Limb (tissue), 2 donors: ENCODE measurements at regions not wholly inside any gene's neighbourhood (a gene's known extent, or its start where the extent isn't known, plus 50 kb on each side); places are given as distances from the start of the nearest gene placed in this dataset.

Source experiments
- DNase-seq, 2 donors: peaks; one replicate each; pipeline ENCODE4 v3.0.0-alpha.2; 2016; ENCODE audit errors: extremely low spot score in 2 of 2

DNA sequence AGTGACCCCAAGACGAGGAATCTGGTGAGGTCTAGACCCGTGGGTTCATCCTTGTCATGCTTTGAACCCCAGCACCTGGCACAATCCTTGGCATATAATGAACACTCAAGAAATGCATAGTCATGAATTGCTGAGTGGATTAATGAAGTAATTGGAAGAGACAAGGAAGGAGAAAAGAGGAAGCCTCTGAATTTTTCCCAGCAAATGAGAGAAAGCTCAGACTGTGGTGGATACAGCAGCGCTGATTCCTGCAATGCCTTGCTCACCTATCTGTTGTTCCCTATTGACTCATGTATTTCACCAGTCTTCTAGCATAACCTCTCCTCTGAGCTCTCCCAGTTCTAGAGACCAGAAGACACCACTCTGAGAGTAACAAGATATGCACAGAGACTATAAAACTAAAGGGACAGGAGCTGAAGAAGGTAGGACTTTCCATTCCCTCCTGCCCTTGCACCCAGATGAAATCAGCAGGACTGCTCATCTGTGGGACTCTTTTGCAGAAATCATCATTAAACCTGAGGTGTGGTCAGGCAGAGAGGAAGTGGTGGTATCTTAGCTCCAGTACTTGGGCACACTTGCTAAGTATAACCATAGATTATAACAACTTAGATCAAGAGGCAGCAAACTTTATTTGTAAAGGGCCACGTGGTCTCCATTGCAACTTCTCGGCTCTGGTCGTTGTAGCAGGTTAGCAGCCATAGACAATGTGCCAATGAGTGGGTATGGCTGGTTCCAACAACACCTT lies 102.8 kb downstream of the MAF start:
- no peak for DNase-seq

DNA sequence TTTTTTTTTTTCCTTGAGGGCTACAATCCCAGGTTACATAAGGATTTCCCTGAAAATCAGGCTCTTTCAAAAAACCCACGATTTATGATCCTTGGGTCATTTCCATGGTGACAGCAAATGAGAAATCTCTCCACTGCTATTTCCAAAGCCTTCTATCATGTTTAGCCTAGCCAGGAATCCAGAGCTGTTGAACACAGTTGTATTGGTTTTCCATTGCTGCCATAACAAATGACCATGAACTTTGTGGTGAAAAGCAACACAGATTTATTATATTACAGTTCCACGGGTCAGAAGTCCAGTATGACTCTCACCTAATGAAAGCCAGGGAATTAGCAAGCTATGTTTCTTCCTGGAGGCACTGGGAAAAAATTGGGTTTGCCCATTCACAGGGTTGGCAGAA lies 106.6 kb downstream of the MAF start:
- no peak for DNase-seq

DNA sequence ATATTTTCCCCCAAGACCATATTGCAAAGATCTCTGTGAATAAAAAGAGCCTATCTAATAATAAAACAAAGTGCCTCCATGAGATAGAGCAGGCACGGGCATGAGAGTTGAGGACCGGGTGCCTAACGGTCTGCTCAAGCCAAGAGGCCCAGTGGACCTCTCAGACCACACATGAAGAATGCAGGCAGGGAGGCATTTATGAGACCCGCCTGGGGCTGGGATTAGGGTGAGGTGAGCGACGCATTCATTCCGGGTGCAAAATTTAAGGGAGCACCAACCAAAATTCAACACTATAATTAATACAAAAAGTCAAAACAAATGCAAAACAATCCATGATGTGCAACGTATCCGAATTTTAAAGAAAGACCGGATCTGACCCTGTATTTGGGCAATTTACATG lies 108.5 kb downstream of the MAF start:
- no peak for DNase-seq

DNA sequence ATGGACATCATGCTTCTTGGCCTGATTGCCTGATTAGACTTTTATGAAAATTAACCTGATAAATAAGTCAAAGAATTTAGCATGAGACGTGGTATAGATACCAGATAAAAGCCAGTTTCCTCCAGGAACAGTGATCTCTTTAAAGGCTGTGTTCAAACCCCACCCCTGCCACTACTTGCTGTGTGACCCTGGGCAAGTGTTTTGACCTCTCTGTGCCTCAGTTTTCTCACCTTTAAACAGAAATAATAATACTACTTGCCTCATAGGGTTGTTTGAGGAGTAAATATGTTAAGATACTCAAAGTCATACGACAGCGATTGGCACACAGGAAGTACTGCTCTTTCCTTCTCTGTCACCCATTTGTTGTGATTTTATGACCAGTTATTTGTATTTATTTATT lies 115.5 kb downstream of the MAF start:
- no peak for DNase-seq

DNA sequence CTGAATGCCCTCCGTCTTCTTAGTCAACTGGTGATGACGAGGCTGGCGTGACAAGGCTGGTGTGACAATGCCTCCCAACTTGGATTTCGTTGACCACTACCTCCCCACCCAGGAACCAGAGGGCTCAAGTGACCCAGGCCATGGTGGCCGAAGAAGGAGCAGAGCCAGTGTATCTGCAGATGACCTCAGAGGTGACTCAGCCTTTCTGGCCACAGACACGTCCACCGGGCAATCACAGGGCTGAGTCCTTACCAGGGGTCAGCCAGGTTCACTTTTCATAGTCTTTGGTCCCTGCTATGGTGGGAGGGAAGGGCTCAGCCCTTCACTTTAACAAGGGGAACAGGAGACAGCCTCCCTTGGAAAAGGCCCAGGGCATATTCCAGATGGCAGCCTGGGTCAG lies 116.3 kb downstream of the MAF start:
- no peak for DNase-seq

DNA sequence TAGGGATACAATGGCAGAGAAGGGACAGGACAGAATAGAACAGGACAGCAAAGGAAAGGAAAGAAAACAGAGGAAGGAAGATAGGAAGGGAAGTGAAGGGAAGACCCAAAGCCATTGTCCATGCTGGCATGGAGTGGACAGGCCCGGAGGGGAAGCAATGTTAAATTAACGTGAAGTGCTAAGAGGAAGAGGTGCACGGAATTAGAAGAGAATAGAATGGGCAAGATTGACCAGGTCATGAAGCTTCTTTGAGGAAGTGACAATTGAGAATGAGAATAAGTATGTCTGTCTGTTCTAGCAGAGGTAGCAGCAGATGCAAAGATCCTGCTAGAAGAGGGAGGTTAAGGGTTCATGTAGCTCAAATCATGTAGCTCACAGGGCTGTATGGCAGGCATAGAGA lies 117.2 kb downstream of the MAF start:
- no peak for DNase-seq

DNA sequence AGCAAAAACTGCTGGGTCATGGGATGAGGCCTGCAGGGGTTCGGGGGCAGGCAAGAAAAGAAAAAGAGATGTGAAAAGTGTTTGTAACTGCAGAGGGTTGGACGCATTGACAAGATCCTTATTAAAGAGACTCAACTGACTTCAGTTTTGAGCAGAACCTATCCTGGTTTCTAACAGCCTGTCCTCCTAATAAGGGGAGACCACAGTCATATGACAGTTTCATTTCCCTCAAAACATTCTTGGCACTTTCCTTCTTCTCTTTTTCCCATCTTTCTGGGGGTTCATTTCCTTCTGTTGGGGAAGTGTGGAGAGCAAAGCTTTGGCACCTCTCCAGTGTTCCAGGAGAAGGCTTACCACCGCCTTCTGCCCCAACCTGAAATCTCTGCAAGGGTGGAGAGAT lies 118.5 kb downstream of the MAF start:
- DNase-seq, result no peak

DNA sequence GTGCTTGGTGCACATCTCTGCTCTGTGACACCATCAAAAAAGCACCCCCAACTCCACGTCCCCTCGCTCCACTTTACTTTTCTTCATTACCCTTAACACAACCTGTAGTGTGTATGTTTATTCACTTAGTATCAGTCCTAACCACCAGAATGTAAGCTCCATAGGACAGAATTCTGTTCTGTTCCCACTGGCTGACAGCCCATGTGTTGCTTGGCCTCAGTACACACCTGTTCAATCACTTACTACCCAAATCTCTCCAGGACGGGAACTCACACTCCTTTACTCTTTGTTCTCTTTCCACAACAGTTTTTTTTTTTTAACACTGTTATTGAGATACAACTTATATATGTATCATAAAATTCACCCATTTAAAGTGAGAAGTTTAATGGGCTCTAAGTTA lies 119.6 kb downstream of the MAF start:
- DNase-seq, result peak in 1 of 2 donors; percentile 10

DNA sequence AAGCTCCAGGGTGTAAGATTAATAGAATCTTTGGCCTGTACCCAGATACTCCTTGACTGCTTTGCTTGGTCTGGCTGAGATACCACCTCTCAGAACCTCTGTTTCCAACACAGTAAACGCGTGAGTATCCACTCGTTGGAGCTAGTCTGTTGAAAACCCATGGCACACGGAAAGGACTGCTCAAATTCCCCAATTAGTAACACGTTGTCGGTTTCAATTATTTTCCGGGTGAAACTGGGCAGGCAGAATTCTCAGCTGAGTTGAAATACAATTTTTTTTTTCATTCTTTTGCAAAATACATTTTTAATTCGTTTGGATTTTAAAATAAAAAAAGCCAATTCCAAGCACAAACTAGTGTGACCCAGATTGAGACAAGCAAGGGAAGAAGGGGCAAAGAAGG lies 120.5 kb downstream of the MAF start:
- no peak for DNase-seq

DNA sequence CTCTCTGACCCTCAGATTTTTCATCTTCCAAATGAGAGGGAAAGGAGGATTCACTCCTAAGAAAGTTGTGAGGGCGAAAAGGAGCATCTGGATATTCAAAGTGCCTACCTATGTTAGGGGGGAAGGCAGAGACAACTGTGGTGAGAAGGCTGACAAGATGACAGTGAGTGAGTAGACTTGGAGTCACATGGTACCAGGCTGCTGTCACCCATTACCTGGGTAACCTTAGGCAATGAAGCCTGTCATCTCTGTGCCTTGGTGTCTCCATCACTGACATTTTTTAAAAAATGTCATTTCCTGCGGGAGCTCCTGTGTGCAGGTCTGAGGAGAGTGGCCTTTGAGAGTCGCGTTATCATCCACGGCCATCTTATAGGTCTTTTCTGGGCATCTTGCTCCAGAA lies 124.0 kb downstream of the MAF start:
- DNase-seq, result no peak

DNA sequence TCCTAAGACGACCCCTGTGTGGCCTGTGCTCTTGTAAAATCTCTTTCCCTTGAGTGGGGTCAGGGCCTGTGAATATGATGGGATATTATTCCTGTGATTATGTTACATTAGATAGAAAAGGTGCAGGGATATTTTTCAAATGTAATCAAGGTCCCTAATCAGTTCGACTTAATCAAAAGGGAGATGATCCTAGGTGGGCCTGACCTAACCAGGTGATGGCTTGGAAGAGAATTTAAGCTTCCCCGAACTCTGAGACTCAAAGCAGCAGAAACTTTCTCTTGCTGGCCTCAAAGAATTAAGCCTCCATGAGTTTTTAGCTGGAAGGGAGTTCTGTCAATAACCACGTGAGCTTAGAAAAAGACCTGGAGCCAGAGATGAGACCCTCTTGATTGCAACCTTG lies 124.7 kb downstream of the MAF start:
- DNase-seq, result no peak

DNA sequence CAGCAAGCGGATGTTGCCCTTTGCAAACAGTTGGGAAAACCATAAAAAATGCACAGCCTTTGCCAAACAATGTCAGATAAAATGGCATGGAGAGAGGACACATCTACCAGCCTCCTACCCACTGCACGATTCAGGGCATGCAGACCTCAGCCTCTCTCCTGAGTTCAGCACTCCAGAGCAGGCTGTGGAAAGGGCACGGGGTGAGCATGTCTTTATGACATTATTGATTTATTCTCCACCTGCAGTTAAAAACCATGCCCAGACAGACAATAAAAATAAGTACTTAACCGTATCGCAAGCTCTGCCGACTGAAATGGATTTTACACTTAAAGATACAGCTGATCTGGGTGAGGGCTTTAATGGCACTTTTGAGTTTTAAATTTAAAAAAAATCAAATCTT lies 127.1 kb downstream of the MAF start:
- DNase-seq, result no peak

DNA sequence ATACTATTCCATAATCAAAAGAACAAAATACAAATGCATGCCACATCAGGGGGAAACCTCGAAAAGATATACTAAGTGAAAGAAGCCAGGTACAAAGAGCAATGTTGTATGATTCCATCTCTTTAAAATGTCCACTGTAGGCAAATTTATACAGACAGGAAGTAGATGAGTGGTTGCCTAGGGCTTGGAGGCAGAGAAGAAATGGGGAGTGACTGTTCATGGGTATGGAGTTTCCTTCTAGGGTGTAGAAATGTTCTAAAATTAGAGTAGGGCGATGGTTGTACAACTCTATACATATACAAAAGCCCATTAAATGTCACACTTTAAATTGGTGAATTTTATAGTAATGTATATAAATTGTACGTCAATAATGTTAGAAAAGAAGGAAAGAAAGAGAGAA lies 128.1 kb downstream of the MAF start:
- no peak for DNase-seq

DNA sequence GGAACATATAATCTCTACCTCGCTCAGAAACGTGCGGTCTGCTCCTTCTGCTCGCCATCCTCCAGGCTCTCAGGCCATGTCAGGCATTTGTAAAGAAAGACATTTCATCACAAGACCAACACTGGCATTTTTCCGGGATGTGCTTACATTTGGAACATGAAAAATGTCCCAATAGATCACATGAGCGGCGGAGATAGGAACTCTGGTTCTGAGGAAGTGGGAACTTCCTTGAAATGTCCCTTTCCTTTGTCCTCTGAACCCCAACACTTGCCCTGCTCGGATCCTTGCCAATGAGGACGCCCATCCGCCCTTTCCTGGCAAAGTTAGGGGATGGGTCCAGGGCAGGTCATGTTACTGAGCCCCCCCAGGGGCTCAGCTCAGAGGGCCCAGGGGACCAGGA lies 130.5 kb downstream of the MAF start:
- no peak for DNase-seq

DNA sequence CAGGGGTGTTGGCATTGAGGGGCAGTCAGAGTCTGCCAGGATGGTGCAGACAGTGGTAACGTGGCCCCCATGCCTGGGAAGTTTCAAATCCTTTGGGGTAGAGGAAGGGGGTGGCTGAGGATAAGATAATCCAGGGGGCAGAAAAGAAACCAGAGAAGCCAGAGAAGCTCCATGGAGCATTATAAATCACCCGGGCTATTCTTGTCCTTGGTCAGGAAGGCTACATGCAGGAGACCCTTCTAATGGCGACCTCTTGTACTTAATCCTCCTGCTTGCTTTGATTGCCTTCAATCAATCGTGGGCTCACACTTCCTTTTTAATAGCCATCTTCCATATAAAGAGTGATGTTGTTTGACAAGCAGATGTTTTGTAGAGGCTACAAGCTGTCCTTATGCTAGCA lies 131.9 kb downstream of the MAF start:
- DNase-seq, result no peak

DNA sequence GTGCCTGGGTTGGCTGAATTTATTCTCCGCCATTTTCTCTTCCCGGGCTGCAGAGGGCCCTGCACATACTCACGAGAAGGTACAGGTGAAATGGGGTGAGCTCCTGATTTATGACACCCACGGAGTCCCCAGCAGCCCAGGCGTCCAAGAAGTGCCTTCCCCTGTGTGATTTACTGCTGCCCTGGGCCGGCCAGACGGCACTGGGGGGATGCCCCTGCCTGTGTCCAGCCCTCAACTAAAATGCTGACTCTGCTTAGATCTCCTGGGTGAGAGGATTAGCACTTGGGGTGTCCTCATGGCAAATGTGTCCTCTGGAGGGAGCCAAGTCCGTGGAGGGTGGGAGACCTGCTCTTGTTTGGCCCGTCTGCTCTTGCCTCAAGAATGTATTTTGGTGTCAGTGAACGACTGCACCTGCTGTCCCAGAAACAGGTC lies 132.4 kb downstream of the MAF start:
- DNase-seq, result no peak

DNA sequence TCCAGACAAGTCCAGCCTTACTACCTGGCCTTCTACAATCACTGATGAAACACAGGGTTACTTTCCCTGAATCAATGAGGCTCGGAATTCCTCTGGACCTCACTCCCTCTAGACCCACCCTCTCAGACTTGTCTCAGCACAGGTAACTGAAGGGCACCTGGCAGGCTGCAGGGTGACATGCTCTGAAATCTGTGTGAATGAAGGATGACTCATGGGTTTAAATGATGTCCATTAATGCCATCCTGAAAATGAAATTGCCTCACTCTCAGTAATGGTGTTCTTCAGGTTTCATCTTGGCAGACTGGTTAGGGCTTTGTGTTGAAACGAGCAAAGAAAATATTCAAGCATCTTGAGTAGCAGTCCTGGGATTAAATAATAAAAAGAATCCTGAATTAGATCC lies 134.4 kb downstream of the MAF start:
- no peak for DNase-seq

DNA sequence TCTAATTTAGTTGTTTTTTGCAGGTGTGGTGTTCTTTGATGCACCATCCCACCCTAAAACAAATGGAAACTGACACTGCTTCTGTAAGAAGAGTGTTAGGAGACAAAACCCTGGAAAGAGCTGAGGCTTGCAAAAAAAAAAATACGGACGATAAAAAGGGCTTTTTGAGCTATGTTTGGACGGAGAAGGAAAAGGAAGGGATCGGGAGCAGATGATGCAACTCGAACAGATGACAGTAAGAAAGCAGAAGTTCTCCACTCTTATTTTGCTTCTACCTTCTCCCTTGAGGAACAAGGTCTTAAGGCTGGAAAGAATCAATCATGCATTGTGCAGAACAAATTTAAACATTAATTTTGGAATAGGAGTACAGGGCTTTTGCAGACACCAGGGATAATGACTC lies 136.7 kb downstream of the MAF start:
- DNase-seq, result no peak

DNA sequence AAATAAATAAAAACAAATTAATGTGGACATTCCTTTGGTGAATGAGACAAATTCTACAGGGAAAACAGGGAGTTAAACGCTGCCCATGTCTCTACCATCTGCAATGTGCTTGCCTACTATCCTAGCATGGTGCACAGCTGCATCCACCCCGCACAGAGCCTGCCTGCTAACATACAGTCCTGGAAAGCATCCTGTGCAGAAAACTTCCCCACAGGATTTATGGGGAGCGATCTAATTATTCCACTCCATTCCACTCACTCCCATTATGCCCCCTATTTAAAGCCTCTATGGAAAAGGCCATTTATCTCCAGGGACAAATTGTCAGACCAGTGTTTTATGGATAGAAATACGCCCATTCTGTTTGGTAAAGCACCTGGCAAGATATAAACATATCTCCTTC lies 144.5 kb downstream of the MAF start:
- DNase-seq, result no peak

DNA sequence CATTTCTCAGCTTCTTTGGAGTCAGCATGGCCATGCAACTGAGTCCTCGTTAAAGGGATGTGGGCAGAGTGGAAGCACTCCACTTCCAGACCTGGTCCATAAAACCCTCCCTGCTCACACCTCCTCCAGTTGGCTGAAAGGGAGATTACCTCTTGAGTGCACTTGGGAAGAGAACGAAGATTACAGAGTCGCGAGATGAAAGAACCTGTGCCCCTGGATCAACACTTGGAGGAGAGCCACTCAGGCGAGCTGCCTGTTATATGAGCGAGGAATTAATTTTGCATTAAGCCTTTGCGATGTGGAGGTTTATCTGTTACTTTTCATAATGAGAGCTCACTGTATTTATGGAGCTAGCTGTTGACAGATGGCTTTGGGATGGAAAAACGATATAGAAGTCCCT lies 147.9 kb downstream of the MAF start:
- DNase-seq, result no peak

DNA sequence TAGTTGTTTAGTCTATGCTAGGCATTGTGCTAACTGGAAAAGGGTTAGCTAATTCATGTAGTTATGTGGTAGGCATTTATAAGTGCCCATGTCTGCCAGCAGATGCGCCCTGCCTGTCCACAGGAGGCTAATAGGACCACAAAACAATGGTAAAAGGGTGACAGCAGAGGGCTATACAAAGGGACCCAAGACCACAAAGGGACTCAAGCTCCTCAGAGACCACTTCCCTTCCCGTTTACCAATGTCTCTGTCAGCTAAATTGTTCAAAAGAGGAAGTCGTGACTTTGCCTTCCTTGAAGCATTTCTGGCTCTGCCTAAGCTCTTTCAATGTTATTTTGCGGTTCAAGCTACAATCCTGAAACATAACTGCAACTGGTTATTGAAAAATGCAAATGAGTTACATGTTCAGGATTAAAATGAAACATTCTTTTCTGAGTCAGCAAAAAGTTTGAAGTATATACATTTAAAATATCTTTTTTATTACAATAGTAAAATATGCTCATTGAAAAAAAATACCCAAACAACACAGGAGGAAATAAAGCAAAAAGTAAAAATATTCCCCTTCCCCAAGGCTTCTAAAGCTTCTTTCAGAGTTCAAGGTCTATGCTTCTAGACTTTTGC lies 149.2 kb downstream of the MAF start:
- DNase-seq, result no peak

DNA sequence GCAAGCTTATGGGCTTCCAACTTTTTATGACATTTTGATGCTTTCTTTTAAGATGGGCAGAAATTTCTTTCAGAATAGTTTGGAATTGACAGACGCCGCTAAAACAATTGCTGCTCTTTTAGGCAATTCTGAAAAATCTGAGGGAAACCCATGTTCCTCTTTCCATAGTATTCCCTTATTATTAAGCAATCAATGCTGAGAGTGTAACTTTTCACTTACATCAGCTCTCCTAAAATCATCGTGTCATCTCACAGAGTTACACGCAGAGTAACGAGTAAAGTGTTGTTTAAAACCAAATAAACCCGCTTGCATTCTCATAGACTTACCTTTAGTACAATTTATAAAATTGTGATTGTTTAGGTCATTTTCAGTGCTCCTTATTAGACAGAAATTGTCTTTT lies 150.6 kb downstream of the MAF start:
- DNase-seq, result no peak

DNA sequence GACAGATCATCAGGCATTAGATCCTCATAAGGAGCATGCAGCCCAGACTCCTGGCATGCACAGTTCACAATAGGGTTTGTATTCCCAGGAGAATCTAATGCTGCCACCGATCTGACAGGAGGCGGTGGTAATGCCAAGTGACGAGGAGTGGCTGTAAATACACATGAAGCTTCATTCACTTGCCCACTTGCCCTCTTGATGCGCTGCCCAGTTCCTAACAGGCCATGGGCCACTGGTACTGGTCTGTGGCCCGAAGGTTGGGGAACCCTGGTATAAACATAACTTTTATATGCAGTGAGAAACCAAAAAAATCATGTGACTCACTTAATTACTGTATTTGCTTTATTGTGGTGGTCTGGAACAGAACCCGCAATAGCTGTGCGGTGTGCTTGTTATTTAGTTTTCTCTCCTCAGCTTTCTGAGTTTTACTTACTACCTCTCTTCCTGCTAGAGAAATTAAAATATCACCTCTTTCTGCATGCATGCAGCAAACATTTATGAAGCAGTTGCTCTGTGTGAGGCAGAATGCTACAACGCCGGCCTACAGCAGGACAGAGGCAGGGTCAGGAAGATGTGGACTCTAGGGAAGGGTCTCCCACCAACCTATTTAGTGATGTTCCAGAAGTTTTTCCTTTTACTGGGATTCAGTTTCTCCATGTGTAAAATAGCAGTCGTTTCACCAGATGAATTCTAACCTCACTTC lies 151.3 kb downstream of the MAF start:
- DNase-seq, result no peak
